Esophagus muscularis mucosa (tissue), 3 donors: ENCODE measurements at regions not wholly inside any gene's neighbourhood (a gene's known extent, or its start where the extent isn't known, plus 50 kb on each side); places are given as distances from the start of the nearest gene placed in this dataset.

Experiments
- CTCF ChIP-seq, 3 experiments: fragments of 200-600 bp in 2 of 3; fragments of 450-650 bp in 1 of 3; sonication (generic) in 2 of 3; IDR thresholded peaks; one replicate each; pipeline ENCODE4 v1.5.1; 2017 to 2019; ENCODE audit warnings: antibody characterized with exemption in 3 of 3, mild to moderate bottlenecking in 2 of 3, moderate library complexity in 1 of 3
- POLR2A ChIP-seq: fragments of 450-650 bp; IDR thresholded peaks from one replicate; pipeline ENCODE4 v1.6.1; 2017; ENCODE audit warnings: antibody characterized with exemption, moderate library complexity, mild to moderate bottlenecking, low read depth

- no peak for TF ChIP-seq POLR2A
- no peak for TF ChIP-seq CTCF (IDR thresholded peaks at IDR 0.05)
Measured at GRCh38 chr12:90333424-90333823, 621.6 kb downstream of the CCER1 start.
